Gastrocnemius medialis (tissue), 4 donors: ENCODE measurements at regions not wholly inside any gene's neighbourhood (a gene's known extent, or its start where the extent isn't known, plus 50 kb on each side); places are given as distances from the start of the nearest gene placed in this dataset.

ENCODE experiments used
- POLR2A ChIP-seq, 2 donors: fragments of 450-650 bp; IDR thresholded peaks; one replicate each; pipeline ENCODE4 v1.6.1; 2017; ENCODE audit warnings: antibody characterized with exemption in 2 of 2, mild to moderate bottlenecking in 2 of 2, moderate library complexity in 2 of 2
- TF ChIP-seq, protein P1 (sequence below), 5 experiments: fragments of 450-650 bp in 3 of 5; fragments of 200-600 bp in 2 of 5; sonication (generic) in 2 of 5; IDR thresholded peaks in 4 of 5; conservative IDR thresholded peaks in 1 of 5; 1 replicate in 4 of 5; 2 replicates in 1 of 5; pipeline ENCODE4 v1.5.1; 2016 to 2019; ENCODE audit warnings: antibody characterized with exemption in 5 of 5, mild to moderate bottlenecking in 3 of 5, moderate library complexity in 3 of 5

GRCh38 chr1:218588540-218589172 is 243.5 kb downstream of the TGFB2 start:
- TF ChIP-seq, protein P1, sequence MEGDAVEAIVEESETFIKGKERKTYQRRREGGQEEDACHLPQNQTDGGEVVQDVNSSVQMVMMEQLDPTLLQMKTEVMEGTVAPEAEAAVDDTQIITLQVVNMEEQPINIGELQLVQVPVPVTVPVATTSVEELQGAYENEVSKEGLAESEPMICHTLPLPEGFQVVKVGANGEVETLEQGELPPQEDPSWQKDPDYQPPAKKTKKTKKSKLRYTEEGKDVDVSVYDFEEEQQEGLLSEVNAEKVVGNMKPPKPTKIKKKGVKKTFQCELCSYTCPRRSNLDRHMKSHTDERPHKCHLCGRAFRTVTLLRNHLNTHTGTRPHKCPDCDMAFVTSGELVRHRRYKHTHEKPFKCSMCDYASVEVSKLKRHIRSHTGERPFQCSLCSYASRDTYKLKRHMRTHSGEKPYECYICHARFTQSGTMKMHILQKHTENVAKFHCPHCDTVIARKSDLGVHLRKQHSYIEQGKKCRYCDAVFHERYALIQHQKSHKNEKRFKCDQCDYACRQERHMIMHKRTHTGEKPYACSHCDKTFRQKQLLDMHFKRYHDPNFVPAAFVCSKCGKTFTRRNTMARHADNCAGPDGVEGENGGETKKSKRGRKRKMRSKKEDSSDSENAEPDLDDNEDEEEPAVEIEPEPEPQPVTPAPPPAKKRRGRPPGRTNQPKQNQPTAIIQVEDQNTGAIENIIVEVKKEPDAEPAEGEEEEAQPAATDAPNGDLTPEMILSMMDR (IDR thresholded peaks at IDR 0.05 in 4 of 5, conservative IDR thresholded peaks at IDR 0.05 in 1 of 5): no peak
- TF ChIP-seq POLR2A (IDR thresholded peaks at IDR 0.05): no peak
